Activated T-helper 1 cell treated with anti-CD3 and anti-CD28 coated beads, Interleukin-12 subunit alpha, Interleukin-12 subunit beta, Interleukin-2, Interleukin-4 antibody, amounts not matched to agents 30 ng/mL and 10 ng/mL and 1 ng/mL, durations not matched to agents 14 hours and 24 hours and 36 hours (primary cell): ENCODE measurements at regions not wholly inside any gene's neighbourhood (a gene's known extent, or its start where the extent isn't known, plus 50 kb on each side); places are given as distances from the start of the nearest gene placed in this dataset.
"Not testable (repeated sequence)": the region's sequence is repeated elsewhere in the genome, so short reads cannot be mapped to it uniquely, and the experiment has no call there.

Source experiments
- DNase-seq: peaks from one replicate; pipeline ENCODE4 v3.0.0; 2021; ENCODE audit warnings: low spot score
- H3K27ac Mint-ChIP-seq: one replicate; pipeline ENCODE4 v1.8.0; 2021; ENCODE audit warnings: mild to moderate bottlenecking, mixed read lengths
- H3K27me3 Mint-ChIP-seq: one replicate; pipeline ENCODE4 v1.8.0; 2022; ENCODE audit warnings: mild to moderate bottlenecking, moderate library complexity, mixed read lengths; ENCODE audit not compliant: insufficient read depth
- H3K36me3 Mint-ChIP-seq: one replicate; pipeline ENCODE4 v1.8.0; 2021; ENCODE audit warnings: low read depth, mixed read lengths
- H3K4me1 Mint-ChIP-seq: one replicate; pipeline ENCODE4 v1.8.0; 2021; ENCODE audit warnings: low read depth, mixed read lengths
- H3K4me3 Mint-ChIP-seq: one replicate; pipeline ENCODE4 v1.8.0; 2021; ENCODE audit warnings: mild to moderate bottlenecking, moderate library complexity, mixed read lengths
- H3K9me3 Mint-ChIP-seq: one replicate; pipeline ENCODE4 v1.8.0; 2021; ENCODE audit warnings: mixed read lengths
- intact Hi-C: fragments of 100-400 bp; cut with micrococcal nuclease; formaldehyde crosslinking; loops from one replicate; pipeline ENCODE4 v1.15.1; 2024

- no peak overlapping the region for H3K4me3 Mint-ChIP-seq
- no peaks in the 10 kb centered on the region for H3K36me3 Mint-ChIP-seq
- intact Hi-C loops: no loop called here
- H3K9me3 Mint-ChIP-seq: no peaks in the 10 kb centered on the region
- no peak for DNase-seq
- no peak overlapping the region for H3K27ac Mint-ChIP-seq
- no peaks in the 10 kb centered on the region for H3K4me1 Mint-ChIP-seq
- no peaks in the 10 kb centered on the region for H3K27me3 Mint-ChIP-seq
Observed at GRCh38 chr13:75968103-75968838, 332.1 kb downstream of the LMO7 start.

DNA sequence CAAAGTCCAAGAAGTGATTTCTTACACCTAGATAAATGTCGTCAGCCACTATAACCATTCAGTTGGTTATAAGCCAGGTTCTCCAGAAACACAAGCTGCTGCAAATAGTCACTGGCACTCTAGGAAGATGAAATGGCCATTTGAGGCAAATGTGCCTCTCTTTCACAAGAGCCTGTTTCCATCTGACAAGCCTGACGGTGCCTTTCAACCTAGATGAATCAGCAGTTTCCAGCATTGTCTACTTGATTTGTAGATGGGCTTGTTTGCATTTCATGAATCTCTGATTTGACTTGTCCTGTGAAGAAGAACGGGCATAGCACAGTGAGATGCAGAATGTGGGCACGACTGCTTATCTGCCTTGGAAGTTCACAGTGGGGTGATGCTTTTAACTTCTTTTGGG, 327.2 kb downstream of the LMO7 start:
- H3K9me3 Mint-ChIP-seq: no peaks in the 10 kb centered on the region
- no peaks in the 10 kb centered on the region for H3K27me3 Mint-ChIP-seq
- H3K4me1 Mint-ChIP-seq: no peaks in the 10 kb centered on the region
- intact Hi-C loops: no loop called here
- no peak overlapping the region for H3K27ac Mint-ChIP-seq
- no peaks in the 10 kb centered on the region for H3K36me3 Mint-ChIP-seq
- no peak overlapping the region for H3K4me3 Mint-ChIP-seq
- DNase-seq: no peak

GRCh38 chr13:75961911-75962310, 325.8 kb downstream of the LMO7 start:
- no peaks in the 10 kb centered on the region for H3K9me3 Mint-ChIP-seq
- no peak overlapping the region for H3K27ac Mint-ChIP-seq
- H3K4me3 Mint-ChIP-seq: no peak overlapping the region
- no peaks in the 10 kb centered on the region for H3K27me3 Mint-ChIP-seq
- intact Hi-C loops: no loop called here
- no peaks in the 10 kb centered on the region for H3K4me1 Mint-ChIP-seq
- no peaks in the 10 kb centered on the region for H3K36me3 Mint-ChIP-seq
- no peak for DNase-seq

- no peak overlapping the region for H3K4me3 Mint-ChIP-seq
- intact Hi-C loops: no loop called here
- no peaks in the 10 kb centered on the region for H3K4me1 Mint-ChIP-seq
- no peaks in the 10 kb centered on the region for H3K9me3 Mint-ChIP-seq
- DNase-seq: no peak
- H3K36me3 Mint-ChIP-seq: no peaks in the 10 kb centered on the region
- no peak overlapping the region for H3K27ac Mint-ChIP-seq
- H3K27me3 Mint-ChIP-seq: no peaks in the 10 kb centered on the region
Observed at GRCh38 chr13:75960538-75960994, 324.4 kb downstream of the LMO7 start.

GRCh38 chr13:75959861-75960481, 323.8 kb downstream of the LMO7 start:
- Mint-ChIP-seq H3K36me3 (no peaks in the 10 kb centered on the region), H3K9me3 (no peaks in the 10 kb centered on the region), H3K4me3 (no peak overlapping the region), H3K4me1 (no peaks in the 10 kb centered on the region), H3K27ac (no peak overlapping the region), H3K27me3 (no peaks in the 10 kb centered on the region)
- DNase-seq: no peak
- intact Hi-C loops: no loop called here

DNA sequence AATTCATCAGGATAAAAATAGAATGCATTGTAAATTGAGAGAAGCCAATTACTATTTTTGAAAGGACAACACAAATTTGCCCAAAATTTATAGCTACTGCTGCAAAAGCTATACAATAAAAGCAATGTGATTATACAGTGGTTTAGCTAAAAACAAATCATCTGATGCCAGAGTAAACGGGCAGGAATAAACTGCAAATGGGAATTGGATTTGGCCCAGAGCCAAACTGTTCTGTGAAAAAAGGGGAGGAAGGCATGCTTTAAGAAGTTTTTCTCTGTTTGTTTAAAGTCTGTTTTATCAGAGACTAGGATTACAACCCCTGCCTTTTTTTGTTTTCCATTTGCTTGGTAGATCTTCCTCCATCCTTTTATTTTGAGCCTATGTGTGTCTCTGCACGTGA, 317.5 kb downstream of the LMO7 start:
- H3K27ac Mint-ChIP-seq, H3K27me3 Mint-ChIP-seq, intact Hi-C loops, H3K9me3 Mint-ChIP-seq, H3K4me1 Mint-ChIP-seq, H3K36me3 Mint-ChIP-seq, DNase-seq, H3K4me3 Mint-ChIP-seq: not testable (repeated sequence)

DNA sequence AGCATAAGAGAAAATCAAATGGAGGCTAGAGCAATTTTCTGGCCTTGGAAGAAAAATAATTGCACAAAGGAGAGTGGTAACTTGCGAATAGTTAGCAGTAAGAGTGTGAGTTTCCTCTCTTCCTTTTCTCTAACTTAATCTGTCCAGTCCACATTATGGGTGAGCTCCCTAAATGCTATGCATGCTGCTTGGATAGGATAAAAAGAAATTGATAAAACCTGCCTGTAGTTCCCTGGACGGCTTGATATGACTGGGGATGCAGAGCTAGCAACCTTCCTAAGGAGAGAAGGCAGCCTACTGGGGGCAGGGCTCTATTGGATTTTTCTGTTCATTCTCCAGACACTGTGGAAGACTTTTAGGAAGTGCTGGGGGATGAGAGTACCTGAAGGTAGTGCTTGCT, 311.3 kb downstream of the LMO7 start:
- Mint-ChIP-seq H3K27me3 (peaks cover 2% of the 10 kb centered on the region), H3K36me3 (no peaks in the 10 kb centered on the region), H3K4me3 (no peak overlapping the region), H3K27ac (no peak overlapping the region), H3K9me3 (no peaks in the 10 kb centered on the region), H3K4me1 (no peaks in the 10 kb centered on the region)
- intact Hi-C loops: no loop called here
- no peak for DNase-seq

DNA sequence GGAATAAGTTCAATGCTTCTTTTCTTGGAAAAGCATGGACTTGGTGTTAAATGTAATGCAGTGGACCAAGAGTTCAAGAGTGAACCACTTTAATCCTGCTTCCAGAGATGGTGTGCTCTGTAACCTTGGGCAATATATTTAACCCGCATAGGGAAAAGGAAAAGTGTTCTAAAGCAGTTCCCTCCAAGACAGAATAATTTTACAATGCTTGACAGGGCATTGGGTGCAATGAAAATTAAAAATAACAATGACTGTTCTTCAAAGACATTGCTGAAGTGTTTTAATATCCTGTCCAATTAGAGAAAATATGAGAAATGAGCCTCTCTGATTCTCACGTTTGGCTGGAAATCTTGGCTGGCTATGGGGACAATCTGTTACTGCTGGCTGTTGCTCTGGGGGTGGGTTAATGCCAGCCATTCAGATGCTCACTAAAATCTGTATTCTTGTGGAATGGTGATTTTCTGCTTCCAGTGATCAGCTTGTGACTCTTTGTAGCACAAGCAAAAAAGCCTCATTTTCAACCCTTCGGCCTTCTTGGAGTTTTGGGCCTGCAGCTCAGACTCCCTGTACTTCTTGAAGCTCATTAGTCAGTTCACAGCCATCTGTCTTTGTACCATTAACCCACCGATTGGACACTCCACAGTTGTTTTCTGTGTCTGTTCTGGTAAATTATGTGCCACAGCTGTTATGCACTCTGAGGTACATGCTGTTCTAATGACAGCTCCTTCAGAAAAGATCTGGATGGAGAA, 310.6 kb downstream of the LMO7 start:
- no peak overlapping the region for H3K27ac Mint-ChIP-seq

DNA sequence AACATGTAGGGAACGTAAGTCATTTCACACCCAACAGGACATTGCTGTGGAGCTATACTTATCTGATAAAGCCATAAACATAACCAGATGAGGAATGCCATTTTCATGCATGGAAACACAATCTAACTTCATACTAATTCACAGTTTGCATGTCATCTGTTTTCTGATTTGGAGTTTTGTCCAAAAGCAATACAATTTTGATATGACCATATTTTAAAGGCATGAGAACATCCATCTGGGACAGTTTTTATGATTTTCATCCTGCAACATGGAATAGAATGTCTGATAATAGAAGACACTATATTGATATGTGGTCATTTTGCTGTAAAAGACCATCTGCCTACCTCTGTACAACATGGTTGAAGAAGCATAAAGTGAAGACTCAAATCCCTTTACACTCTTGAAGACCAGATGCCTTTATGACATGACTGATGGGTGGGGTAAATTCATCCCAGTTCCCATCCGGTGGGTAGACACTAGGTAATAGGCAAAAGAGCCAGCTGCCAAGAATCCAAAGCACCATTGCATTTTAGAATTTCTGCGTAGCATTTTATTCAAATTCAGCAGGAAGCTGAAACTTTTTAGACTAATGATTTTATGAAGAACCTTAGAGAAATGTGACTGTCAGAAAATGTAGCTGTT, 309.8 kb downstream of the LMO7 start:
- DNase-seq: no peak
- Mint-ChIP-seq H3K4me1 (no peaks in the 10 kb centered on the region), H3K9me3 (no peaks in the 10 kb centered on the region), H3K27ac (no peak overlapping the region), H3K4me3 (no peak overlapping the region), H3K36me3 (no peaks in the 10 kb centered on the region), H3K27me3 (peaks cover 2% of the 10 kb centered on the region)
- intact Hi-C loops: no loop called here

More for the DNA sequence above, 310.6 kb downstream of the LMO7 start:
- H3K27me3 Mint-ChIP-seq: peaks cover 2% of the 10 kb centered on the region
- intact Hi-C loops: no loop called here
- H3K36me3 Mint-ChIP-seq: no peaks in the 10 kb centered on the region
- DNase-seq: no peak
- no peaks in the 10 kb centered on the region for H3K9me3 Mint-ChIP-seq
- H3K4me1 Mint-ChIP-seq: no peaks in the 10 kb centered on the region
- H3K4me3 Mint-ChIP-seq: no peak overlapping the region

DNA sequence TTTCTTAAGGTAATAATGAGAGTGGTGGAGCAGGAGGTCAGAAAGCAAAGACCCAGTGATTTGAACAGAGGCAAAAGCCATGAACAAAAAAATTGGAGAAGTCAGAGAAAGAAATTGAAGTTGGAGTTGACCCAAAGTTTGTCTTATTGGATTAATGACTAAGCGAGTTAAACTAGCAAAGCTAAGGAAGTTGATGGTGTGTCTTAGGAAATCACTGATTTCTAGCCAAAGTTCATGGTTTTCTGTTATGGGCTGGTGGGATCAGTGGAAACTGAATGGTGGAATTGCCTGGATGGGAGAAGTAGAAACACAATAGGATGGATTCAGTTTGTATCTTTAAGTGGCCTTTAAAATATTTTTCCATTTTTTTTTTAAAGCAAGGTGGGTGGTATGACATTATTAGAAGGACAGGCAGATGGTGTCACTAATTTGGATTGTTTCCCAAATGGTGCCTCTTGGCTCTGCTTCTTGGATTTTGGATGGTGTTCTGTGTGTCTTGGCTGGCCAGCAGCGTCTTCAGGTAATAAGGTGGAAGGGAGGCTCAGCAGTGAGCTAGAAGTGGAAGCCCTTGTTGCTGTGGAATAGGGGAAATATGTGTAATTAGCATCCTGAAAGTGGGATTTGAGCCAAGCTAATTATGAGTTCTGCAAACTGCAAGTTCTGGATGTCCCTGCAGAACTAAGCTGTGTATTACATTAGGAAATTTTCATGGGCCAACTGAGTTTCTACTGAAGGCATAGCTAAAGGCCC, 302.9 kb downstream of the LMO7 start:
- peaks cover 4% of the 10 kb centered on the region for H3K27me3 Mint-ChIP-seq
- no peaks in the 10 kb centered on the region for H3K4me1 Mint-ChIP-seq
- H3K36me3 Mint-ChIP-seq: no peaks in the 10 kb centered on the region
- H3K27ac Mint-ChIP-seq: no peak overlapping the region
- intact Hi-C loops: no loop called here
- H3K9me3 Mint-ChIP-seq: no peaks in the 10 kb centered on the region
- DNase-seq: no peak
- no peak overlapping the region for H3K4me3 Mint-ChIP-seq

GRCh38 chr13:75936791-75937190, 300.7 kb downstream of the LMO7 start:
- H3K4me1 Mint-ChIP-seq: no peaks in the 10 kb centered on the region
- DNase-seq: no peak
- H3K4me3 Mint-ChIP-seq: no peak overlapping the region

GRCh38 chr13:75935805-75936204, 299.7 kb downstream of the LMO7 start:
- no peaks in the 10 kb centered on the region for H3K4me1 Mint-ChIP-seq
- intact Hi-C loops: no loop called here
- no peak for DNase-seq
- H3K36me3 Mint-ChIP-seq: no peaks in the 10 kb centered on the region
- no peak overlapping the region for H3K27ac Mint-ChIP-seq
- peaks cover 4% of the 10 kb centered on the region for H3K27me3 Mint-ChIP-seq
- H3K4me3 Mint-ChIP-seq: no peak overlapping the region
- no peaks in the 10 kb centered on the region for H3K9me3 Mint-ChIP-seq

More at GRCh38 chr13:75936791-75937190, 300.7 kb downstream of the LMO7 start:
- Mint-ChIP-seq H3K36me3 (no peaks in the 10 kb centered on the region), H3K27ac (no peak overlapping the region), H3K27me3 (peaks cover 4% of the 10 kb centered on the region), H3K9me3 (no peaks in the 10 kb centered on the region)
- intact Hi-C loops: no loop called here
